Stimulated activated CD4-positive, alpha-beta T cell treated with anti-CD3 and anti-CD28 coated beads, Interleukin-2, amount 100 ng/mL, for 24 hours (primary cell): ENCODE measurements at regions not wholly inside any gene's neighbourhood (a gene's known extent, or its start where the extent isn't known, plus 50 kb on each side); places are given as distances from the start of the nearest gene placed in this dataset.

Source experiments
- DNase-seq, 2 donors: peaks; one replicate each; pipeline ENCODE4 v3.0.0-alpha.2; 2020

DNA sequence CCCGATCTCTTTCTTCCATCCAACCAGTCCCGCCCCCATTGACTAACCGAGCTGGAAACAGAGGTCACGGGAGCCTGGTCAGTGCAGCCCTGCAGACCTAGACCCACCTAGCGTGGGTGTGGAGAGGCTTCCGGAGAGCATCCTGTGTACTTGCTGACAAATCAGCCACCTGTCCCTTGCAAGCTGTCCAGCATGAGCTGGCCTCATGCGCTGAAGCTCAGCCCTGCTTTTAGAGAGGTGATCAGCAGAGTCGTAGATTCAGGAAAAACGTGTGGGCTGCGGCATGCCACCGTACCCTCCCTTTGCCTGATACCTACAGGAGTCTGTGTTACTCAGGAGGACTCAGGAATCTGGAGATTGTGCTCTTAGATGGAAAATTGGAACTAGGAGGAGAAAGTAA lies 80.3 kb upstream of the UQCRFS1 start:
- no peak for DNase-seq

GRCh38 chr19:29293736-29294342 lies 80.9 kb upstream of the UQCRFS1 start:
- no peak for DNase-seq

- no peak for DNase-seq
Measured at GRCh38 chr19:29294343-29294811, 81.4 kb upstream of the UQCRFS1 start.

- DNase-seq, result no peak
Measured at GRCh38 chr19:29295285-29295684, 82.3 kb upstream of the UQCRFS1 start.

GRCh38 chr19:29297381-29297780 lies 84.4 kb upstream of the UQCRFS1 start:
- DNase-seq, result no peak

- no peak for DNase-seq
Measured at GRCh38 chr19:29299416-29300380, 86.7 kb upstream of the UQCRFS1 start.

DNA sequence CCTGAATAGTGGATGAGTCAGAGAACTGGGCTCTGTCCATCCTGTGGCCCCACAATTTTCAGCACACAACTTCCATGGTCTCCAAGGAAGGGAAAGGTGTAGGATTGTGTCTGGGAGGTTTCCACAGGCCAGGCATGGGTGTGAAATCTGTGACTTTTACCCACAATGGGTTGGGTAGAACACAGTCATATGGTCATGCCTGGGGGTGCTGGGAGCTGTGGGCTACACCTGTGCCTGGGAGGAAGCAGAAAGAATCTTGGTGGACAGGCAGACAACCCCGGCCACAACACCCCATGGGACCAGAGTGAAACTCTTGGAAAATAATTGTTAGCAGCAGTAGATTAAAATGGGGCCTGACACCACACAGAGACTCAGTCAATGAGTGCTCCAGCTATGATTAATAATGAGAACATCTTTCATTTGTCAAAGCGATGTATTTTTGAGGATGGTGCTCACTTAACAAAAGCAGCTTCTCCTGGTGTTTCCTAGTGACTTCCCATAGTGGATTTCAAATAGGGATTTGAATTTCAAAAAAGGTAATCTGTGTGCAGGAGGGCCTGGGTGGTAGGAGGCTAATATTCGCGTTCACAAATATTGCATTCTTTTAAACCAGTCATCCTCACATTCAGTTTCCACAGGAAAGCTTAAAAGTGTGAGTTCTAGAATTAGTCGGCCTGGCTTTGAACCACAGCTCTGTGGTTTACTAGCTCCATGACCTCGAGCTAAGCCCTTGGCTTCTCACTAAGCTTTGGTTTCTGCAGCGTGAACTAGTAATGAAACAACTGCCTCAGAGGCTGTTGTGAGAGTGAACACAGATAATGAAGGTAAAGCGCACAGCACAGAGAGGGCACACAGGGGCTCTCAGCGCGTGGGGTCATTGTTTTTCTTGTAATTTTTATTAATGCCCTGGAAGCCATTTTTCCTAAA lies 89.3 kb upstream of the UQCRFS1 start:
- DNase-seq, result no peak

GRCh38 chr19:29303069-29303718 lies 90.2 kb upstream of the UQCRFS1 start:
- no peak for DNase-seq

DNA sequence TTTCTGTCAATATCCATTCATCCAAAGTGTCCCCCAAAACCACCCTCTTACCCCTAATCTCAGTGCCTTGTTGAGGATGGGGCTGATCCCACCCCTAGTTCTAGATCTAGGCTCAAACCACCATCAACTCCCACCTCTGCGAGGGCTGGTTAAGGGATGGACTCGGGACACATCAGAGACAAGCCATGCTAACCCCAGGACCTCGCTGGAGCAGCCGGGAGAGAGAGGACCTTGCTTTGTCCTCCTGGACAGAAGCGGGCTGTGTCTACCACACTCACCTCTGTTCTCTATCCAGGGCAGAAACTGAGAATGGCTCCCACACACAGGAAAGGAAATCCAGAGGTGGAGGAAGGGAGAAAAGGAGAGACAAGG lies 90.8 kb upstream of the UQCRFS1 start:
- no peak for DNase-seq

DNA sequence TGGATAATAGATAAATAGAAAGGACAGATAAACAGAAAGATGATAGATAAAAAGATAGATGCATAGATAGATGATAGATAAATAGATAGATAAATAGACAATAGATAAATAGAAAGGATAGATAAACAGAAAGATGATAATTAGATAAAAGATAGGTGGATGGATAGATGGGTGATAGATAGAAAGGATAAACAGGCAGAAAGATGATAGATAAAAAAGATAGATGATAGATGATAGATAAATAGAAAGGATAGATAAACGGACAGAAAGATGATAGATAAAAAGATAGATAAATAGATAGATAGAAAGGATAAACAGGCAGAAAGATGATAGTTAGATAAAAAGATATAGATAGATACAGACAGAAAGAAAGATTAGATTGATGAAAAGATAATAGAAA lies 92.3 kb upstream of the UQCRFS1 start:
- no peak for DNase-seq

GRCh38 chr19:29308977-29309590 lies 96.1 kb upstream of the UQCRFS1 start:
- DNase-seq, result no peak

DNA sequence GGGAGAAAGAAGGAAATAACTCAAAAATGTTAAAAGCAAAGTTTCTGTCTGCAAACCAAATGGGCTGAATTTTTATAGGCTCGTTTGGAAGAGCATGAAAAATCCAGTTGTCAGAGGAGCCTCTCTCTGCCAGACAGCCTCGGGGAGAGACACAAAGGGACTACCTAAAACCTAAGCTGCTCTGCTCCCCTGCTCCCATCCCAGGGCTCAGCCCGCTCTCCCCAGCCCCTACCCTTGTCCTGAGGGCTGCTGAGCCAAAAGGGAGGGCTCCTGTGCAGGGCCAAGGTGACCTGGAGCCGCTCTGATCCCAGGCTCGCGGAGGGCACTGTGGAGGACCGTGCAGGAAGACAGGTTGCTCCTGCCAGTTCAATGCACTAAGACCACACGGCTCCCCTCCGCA lies 96.7 kb upstream of the UQCRFS1 start:
- no peak for DNase-seq

GRCh38 chr19:29311191-29311790 lies 98.3 kb upstream of the UQCRFS1 start:
- DNase-seq, result no peak

GRCh38 chr19:29315556-29316190 lies 102.7 kb upstream of the UQCRFS1 start:
- DNase-seq, result no peak

- no peak for DNase-seq
Measured at GRCh38 chr19:29318581-29318980, 105.6 kb upstream of the UQCRFS1 start.

- no peak for DNase-seq
Measured at GRCh38 chr19:29320086-29320485, 107.1 kb upstream of the UQCRFS1 start.

GRCh38 chr19:29320618-29321017 lies 107.7 kb upstream of the UQCRFS1 start:
- no peak for DNase-seq

DNA sequence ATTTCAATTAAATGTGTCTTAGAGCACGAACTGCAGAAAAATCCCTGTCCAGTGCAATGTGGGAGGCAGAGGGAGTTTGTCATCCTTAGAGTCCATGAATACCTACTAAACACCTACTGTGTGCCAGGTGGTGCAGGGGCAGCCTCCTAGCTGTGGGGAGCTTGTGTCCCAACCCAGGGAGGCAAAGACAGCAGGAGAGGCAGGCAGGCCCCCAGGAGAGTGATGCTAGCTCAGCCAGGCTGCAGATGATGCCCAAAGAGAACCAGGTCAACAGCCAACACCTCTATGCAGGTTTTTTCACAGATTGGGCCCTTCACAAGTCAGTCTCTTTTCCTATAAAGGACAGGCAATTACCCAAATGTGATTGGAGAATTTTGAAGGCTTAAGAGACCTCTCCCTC lies 108.2 kb upstream of the UQCRFS1 start:
- DNase-seq, result no peak

DNA sequence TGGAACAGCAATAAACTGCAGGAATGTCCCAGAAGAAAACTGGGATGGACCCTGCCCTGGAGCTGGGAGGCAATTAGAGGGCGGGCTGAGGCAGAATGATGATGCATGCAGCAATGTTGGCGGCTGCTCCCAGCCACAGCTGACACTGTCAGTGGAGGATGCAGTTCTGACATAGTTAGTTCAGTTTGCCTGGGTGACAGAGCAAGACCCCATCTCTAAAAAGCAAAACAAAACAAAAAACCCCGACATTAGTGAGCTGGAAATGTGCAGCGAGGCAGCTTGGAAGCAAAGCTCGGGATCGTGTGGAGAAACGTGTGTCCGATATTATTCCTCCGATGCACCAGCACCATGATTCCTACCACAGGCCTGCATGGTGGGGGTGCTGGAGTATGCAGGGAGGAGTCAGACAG lies 110.1 kb upstream of the UQCRFS1 start:
- no peak for DNase-seq

DNA sequence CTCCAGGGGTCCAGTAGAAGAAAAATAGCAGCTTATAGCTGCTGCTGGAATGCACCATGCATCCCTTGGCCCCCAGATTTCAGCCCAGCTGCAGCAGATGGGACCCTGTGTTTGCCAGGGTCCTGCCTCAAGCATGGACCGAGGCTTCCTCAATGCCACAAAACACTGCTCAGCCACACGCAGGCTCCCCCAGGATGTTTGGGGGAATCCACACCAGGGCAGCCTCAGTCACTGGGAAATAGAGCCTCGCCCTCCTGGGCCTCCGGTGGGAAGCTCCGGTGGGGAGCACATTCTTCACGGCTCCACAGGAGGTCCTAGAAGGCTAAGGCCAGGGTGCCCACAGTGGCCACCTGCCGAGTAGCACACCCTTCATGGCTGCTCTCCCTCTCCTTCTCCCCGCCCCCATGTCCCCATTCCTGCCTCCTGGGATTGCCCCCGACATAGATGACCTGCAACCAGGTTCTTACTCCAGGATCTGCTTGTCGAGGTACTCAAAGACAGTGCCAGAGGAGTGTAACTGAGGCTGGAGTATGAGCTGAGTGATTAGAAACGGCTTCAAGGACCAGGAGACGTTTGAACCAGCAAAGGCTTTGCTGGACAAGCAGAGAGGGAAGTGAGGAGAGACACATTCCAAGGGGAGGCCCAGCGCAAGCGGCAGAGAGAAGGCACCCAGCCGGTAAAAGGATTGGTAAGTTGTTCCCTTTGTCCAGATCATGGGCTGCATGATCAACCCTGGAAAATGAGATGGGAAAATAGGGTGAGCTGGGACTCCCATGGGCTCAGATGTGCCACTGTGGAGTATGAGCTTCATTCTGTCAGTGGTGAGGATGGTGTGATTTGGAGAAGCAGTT lies 110.7 kb upstream of the UQCRFS1 start:
- DNase-seq, result no peak
